ENCODE measurements at regions not wholly inside any gene's neighbourhood (a gene's known extent, or its start where the extent isn't known, plus 50 kb on each side); places are given as distances from the start of the nearest gene placed in this dataset.

DNA sequence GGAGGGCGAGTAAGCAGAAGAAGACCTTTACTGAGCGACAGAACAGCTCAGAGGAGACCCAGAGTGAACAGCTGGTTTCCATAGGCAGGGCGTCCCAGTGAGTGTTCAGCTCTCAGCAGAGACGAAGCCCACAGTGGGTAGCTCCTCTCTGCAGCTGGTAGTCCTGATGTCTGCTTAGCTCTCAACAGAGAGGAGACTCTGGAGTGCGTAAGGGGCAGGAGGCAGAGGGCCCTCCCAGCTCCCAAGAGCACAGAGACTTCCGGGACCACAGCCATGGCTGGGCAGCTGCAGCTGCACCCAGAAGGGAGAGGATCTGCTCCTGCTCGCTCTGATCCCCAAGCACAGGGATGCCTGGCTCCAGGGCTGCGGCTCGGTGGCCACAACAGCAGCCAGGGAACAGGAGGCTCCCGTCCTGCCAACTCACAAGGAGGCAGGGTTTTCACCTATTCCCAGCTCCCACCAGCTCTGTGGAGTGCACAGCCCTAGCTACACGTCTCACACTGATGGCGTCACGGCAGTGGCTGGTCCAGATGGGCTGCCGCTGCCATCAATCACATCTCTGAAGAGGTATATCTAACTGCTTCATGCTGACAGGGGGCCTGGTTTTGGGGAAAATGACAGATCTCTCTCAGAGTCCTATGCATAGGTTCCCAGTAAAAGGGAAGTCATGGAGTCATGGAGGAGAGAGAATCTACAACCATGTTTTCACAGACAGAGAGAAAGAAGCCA is 2660.1 kb upstream of the PCDH20 start (continued):
- TF ChIP-seq ZBTB26 (CRISPR knock-in tag; IDR thresholded peaks at IDR 0.05; ENCODE audit: borderline replicate concordance) (peak; percentile 72), STAT5B (CRISPR knock-in tag; IDR thresholded peaks at IDR 0.05) (no peak), ATF1 (CRISPR knock-in tag; IDR thresholded peaks at IDR 0.05) (peak; percentile 99), SATB2 (CRISPR knock-in tag; IDR thresholded peaks at IDR 0.05) (no peak), BHLHE40 (IDR thresholded peaks at IDR 0.05; ENCODE audit: low read length) (no peak), HNF1A (IDR thresholded peaks at IDR 0.05; ENCODE audit: low read depth) (0 out of 2 replicates have a peak, but pooled peaks have one; percentile 18), HNF1A (CRISPR knock-in tag; IDR thresholded peaks at IDR 0.05; ENCODE audit: borderline replicate concordance) (no peak; the same call in 1 of the 2 replicates), XRCC5 (optimal IDR thresholded peaks at IDR 0.05; ENCODE audit: low read length) (no peak), SP5 (CRISPR knock-in tag; IDR thresholded peaks at IDR 0.05; ENCODE audit: borderline replicate concordance, low read depth) (no peak), ZFP36L2 (CRISPR knock-in tag; IDR thresholded peaks at IDR 0.05) (no peak; the same call in 1 of the 2 replicates), FOXC1 (CRISPR knock-in tag; IDR thresholded peaks at IDR 0.05; ENCODE audit: borderline replicate concordance) (peak; percentile 53; the same call in 1 of the 2 replicates), KMT2B (CRISPR knock-in tag; IDR thresholded peaks at IDR 0.05) (peak; percentile 89), MYC (CRISPR knock-in tag; IDR thresholded peaks at IDR 0.05; ENCODE audit: borderline replicate concordance) (peak; percentile 47; the same call in 1 of the 2 replicates), KLF15 (CRISPR knock-in tag; IDR thresholded peaks at IDR 0.05; ENCODE audit: borderline replicate concordance) (no peak), BRCA1 (CRISPR knock-in tag; IDR thresholded peaks at IDR 0.05) (no peak), HIVEP1 (CRISPR knock-in tag; IDR thresholded peaks at IDR 0.05) (no peak), TCF12 (IDR thresholded peaks at IDR 0.05) (no peak), TCF12 (CRISPR knock-in tag; IDR thresholded peaks at IDR 0.05) (0 out of 2 replicates have a peak, but pooled peaks have one; percentile 53)
- TF ChIP-seq, protein P1, sequence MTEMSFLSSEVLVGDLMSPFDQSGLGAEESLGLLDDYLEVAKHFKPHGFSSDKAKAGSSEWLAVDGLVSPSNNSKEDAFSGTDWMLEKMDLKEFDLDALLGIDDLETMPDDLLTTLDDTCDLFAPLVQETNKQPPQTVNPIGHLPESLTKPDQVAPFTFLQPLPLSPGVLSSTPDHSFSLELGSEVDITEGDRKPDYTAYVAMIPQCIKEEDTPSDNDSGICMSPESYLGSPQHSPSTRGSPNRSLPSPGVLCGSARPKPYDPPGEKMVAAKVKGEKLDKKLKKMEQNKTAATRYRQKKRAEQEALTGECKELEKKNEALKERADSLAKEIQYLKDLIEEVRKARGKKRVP (CRISPR knock-in tag; IDR thresholded peaks at IDR 0.05) = no peak
- TF ChIP-seq, protein P2, sequence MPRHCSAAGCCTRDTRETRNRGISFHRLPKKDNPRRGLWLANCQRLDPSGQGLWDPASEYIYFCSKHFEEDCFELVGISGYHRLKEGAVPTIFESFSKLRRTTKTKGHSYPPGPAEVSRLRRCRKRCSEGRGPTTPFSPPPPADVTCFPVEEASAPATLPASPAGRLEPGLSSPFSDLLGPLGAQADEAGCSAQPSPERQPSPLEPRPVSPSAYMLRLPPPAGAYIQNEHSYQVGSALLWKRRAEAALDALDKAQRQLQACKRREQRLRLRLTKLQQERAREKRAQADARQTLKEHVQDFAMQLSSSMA (CRISPR knock-in tag; IDR thresholded peaks at IDR 0.05) = 0 out of 2 replicates have a peak, but pooled peaks have one; percentile 74
- TF ChIP-seq, protein P3, sequence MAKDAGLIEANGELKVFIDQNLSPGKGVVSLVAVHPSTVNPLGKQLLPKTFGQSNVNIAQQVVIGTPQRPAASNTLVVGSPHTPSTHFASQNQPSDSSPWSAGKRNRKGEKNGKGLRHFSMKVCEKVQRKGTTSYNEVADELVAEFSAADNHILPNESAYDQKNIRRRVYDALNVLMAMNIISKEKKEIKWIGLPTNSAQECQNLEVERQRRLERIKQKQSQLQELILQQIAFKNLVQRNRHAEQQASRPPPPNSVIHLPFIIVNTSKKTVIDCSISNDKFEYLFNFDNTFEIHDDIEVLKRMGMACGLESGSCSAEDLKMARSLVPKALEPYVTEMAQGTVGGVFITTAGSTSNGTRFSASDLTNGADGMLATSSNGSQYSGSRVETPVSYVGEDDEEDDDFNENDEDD (CRISPR knock-in tag; IDR thresholded peaks at IDR 0.05; ENCODE audit: borderline replicate concordance) = 0 out of 2 replicates have a peak, but pooled peaks have one; percentile 19
